ENCODE measurements at regions not wholly inside any gene's neighbourhood (a gene's known extent, or its start where the extent isn't known, plus 50 kb on each side); places are given as distances from the start of the nearest gene placed in this dataset.
"Not testable (repeated sequence)": the region's sequence is repeated elsewhere in the genome, so short reads cannot be mapped to it uniquely, and the experiment has no call there.

GRCh38 chr5:18674212-18674611 is 1040.0 kb downstream of the TAF11L14 start:
- intact Hi-C loops (cut with micrococcal nuclease) = not testable (repeated sequence)

GRCh38 chr5:18675041-18675440 is 1040.8 kb downstream of the TAF11L14 start:
- intact Hi-C loops (cut with micrococcal nuclease) = no loop called here

- intact Hi-C loops (cut with micrococcal nuclease) = no loop called here
These were observed 1052.0 kb downstream of the TAF11L14 start for GRCh38 chr5:18686253-18686652.

- intact Hi-C loops (cut with micrococcal nuclease) = no loop called here
These were observed 1053.2 kb downstream of the TAF11L14 start for GRCh38 chr5:18687429-18687828.

GRCh38 chr5:18699681-18700080 is 1065.4 kb downstream of the TAF11L14 start:
- intact Hi-C loops (cut with micrococcal nuclease) = loop anchor here (2.0 to 5.0 kb wide), 2 partner anchors 63 to 305 kb away; no protein-coding TSS in a partner anchor

GRCh38 chr5:18702821-18703220 is 1068.6 kb downstream of the TAF11L14 start:
- intact Hi-C loops (cut with micrococcal nuclease) = no loop called here

- intact Hi-C loops (cut with micrococcal nuclease) = no loop called here
These were observed 1078.8 kb downstream of the TAF11L14 start for GRCh38 chr5:18712936-18713485.

- intact Hi-C loops (cut with micrococcal nuclease) = no loop called here
These were observed 1085.7 kb downstream of the TAF11L14 start for GRCh38 chr5:18720002-18720401.

GRCh38 chr5:18732556-18733479 is 1098.6 kb downstream of the TAF11L14 start:
- intact Hi-C loops (cut with micrococcal nuclease) = no loop called here

GRCh38 chr5:18736051-18736398 is 1101.8 kb downstream of the TAF11L14 start:
- intact Hi-C loops (cut with micrococcal nuclease) = no loop called here

- intact Hi-C loops (cut with micrococcal nuclease) = not testable (repeated sequence)
These were observed 1102.5 kb downstream of the TAF11L14 start for GRCh38 chr5:18736736-18737135.

- intact Hi-C loops (cut with micrococcal nuclease) = no loop called here
These were observed 1106.0 kb downstream of the TAF11L14 start for GRCh38 chr5:18740301-18740700.

GRCh38 chr5:18742830-18743229 is 1108.6 kb downstream of the TAF11L14 start:
- intact Hi-C loops (cut with micrococcal nuclease) = no loop called here

- intact Hi-C loops (cut with micrococcal nuclease) = loop anchor here (2.0 kb wide), 1 partner anchor 16 kb away; no protein-coding TSS in a partner anchor
These were observed 1110.2 kb downstream of the TAF11L14 start for GRCh38 chr5:18744441-18744840.

- intact Hi-C loops (cut with micrococcal nuclease) = loop anchor here (2.0 kb wide), 1 partner anchor 15 kb away; no protein-coding TSS in a partner anchor
These were observed 1111.1 kb downstream of the TAF11L14 start for GRCh38 chr5:18745042-18745987.

- intact Hi-C loops (cut with micrococcal nuclease) = loop anchor here (1.0 to 2.0 kb wide), 2 partner anchors 15 to 48 kb away; no protein-coding TSS in a partner anchor
These were observed 1111.8 kb downstream of the TAF11L14 start for GRCh38 chr5:18745988-18746615.

- intact Hi-C loops (cut with micrococcal nuclease) = no loop called here
These were observed 1115.5 kb downstream of the TAF11L14 start for GRCh38 chr5:18749763-18750162.

- intact Hi-C loops (cut with micrococcal nuclease) = no loop called here
These were observed 1118.1 kb downstream of the TAF11L14 start for GRCh38 chr5:18752317-18752716.

GRCh38 chr5:18754201-18754600 is 1119.9 kb downstream of the TAF11L14 start:
- intact Hi-C loops (cut with micrococcal nuclease) = no loop called here

- intact Hi-C loops (cut with micrococcal nuclease) = loop anchor here (2.0 to 5.0 kb wide), 2 partner anchors 17 to 64 kb away; no protein-coding TSS in a partner anchor
These were observed 1127.5 kb downstream of the TAF11L14 start for GRCh38 chr5:18761801-18762200.

- intact Hi-C loops (cut with micrococcal nuclease) = loop anchor here (5.0 kb wide), 1 partner anchor 67 kb away; no protein-coding TSS in a partner anchor
These were observed 1129.9 kb downstream of the TAF11L14 start for GRCh38 chr5:18764161-18764560.
